ENCODE measurements at regions not wholly inside any gene's neighbourhood (a gene's known extent, or its start where the extent isn't known, plus 50 kb on each side); places are given as distances from the start of the nearest gene placed in this dataset.

GRCh38 chr2:208827549-208828221 lies 421.1 kb downstream of the PTH2R start:
- TF ChIP-seq CTCF (optimal IDR thresholded peaks at IDR 0.05 in 1 of 3, IDR thresholded peaks at IDR 0.05 in 1 of 3, conservative IDR thresholded peaks at IDR 0.05 in 1 of 3; ENCODE audit: extremely low read depth in 1 of 3, insufficient read depth in 2 of 3, low read length in 3 of 3) (no peak), EZH2 (IDR thresholded peaks at IDR 0.05; ENCODE audit: low read length) (no peak)

Data from keratinocyte (primary cell).